Endothelial cell of umbilical vein (primary cell): ENCODE measurements at regions not wholly inside any gene's neighbourhood (a gene's known extent, or its start where the extent isn't known, plus 50 kb on each side); places are given as distances from the start of the nearest gene placed in this dataset.

Source experiments
- BruUV-seq: library from RNA; stranded (reverse); fragments of 400-500 nt; replicated peaks from 2 replicates; lab custom pipeline; 2021; lab: Mats Ljungman, UMichigan
- CTCF ChIA-PET: fragments of 300-600, 350-600 bp; sonication (Branson Sonifier 250); formaldehyde crosslinking; loops from one replicate; lab custom pipeline; 2021; ENCODE audit warnings: antibody characterized with exemption, inconsistent platforms; lab: Charles Lee
- POLR2A ChIA-PET: fragments of 300-600, 350-600 bp; sonication (Branson Sonifier 250); formaldehyde crosslinking; loops from one replicate; lab custom pipeline; 2021; ENCODE audit warnings: antibody characterized with exemption, inconsistent platforms; lab: Charles Lee
- DNase-seq: peaks from one replicate; pipeline ENCODE4 v3.0.0-alpha.2; 2011; ENCODE audit warnings: low read depth, low spot score
- FAIRE-seq: peaks from 2 replicates; lab custom pipeline; 2011; peaks lifted over from hg19 to GRCh38; lab: Jason Lieb, UNC
- H2AFZ ChIP-seq: 2 replicates; pipeline ENCODE4 v1.6.0; 2012; ENCODE audit warnings: low read depth, low read length, control low read depth, inconsistent platforms
- H3K27ac ChIP-seq: 2 replicates; pipeline ENCODE4 v1.5.1; 2011; ENCODE audit warnings: low read depth, mild to moderate bottlenecking, control low read depth, low read length, moderate library complexity; ENCODE audit not compliant: insufficient read depth
- H3K27me3 ChIP-seq, 2 experiments: 2 replicates each; pipeline versions ENCODE4 v1.6.0 to v1.6.1; 2011; ENCODE audit warnings: low read length in 2 of 2, mixed read lengths in 1 of 2; ENCODE audit not compliant: control insufficient read depth in 2 of 2, insufficient read depth in 2 of 2
- H3K36me3 ChIP-seq, 2 experiments: 2 replicates in 1 of 2; 3 replicates in 1 of 2; pipeline ENCODE4 v1.5.1; 2011; ENCODE audit warnings: low read length in 2 of 2, mild to moderate bottlenecking in 1 of 2, moderate library complexity in 1 of 2; ENCODE audit not compliant: control insufficient read depth in 2 of 2, insufficient read depth in 2 of 2; ENCODE audit errors: extremely low read depth in 1 of 2
- H3K4me1 ChIP-seq: 3 replicates; pipeline ENCODE4 v1.5.1; 2011; ENCODE audit warnings: mild to moderate bottlenecking, low read length; ENCODE audit not compliant: control insufficient read depth, insufficient read depth; ENCODE audit errors: extremely low read depth
- H3K4me2 ChIP-seq: 2 replicates; pipeline ENCODE4 v1.6.1; 2011; ENCODE audit warnings: low read length, control low read depth, mixed read lengths; ENCODE audit not compliant: insufficient read depth
- H3K4me3 ChIP-seq, 3 experiments: fragments of 200-600 bp in 1 of 3; sonication (generic), shearing (Covaris generic) in 1 of 3; replicated peaks in 1 of 3; 2 replicates each; pipeline ENCODE4 v1.5.1; 2011 to 2016; ENCODE audit warnings: control low read depth in 3 of 3, low read length in 3 of 3, mild to moderate bottlenecking in 2 of 3, inconsistent platforms in 1 of 3, low read depth in 1 of 3, moderate library complexity in 1 of 3; ENCODE audit not compliant: insufficient read depth in 1 of 3
- H3K79me2 ChIP-seq: 2 replicates; pipeline ENCODE4 v1.6.0; 2012; ENCODE audit warnings: low read length, inconsistent platforms; ENCODE audit not compliant: control insufficient read depth, insufficient read depth
- H3K9ac ChIP-seq: replicated peaks from 2 replicates; pipeline ENCODE3; 2011; ENCODE audit warnings: low read length, control low read depth; ENCODE audit not compliant: insufficient read depth; ENCODE audit errors: extremely low read depth
- H3K9me1 ChIP-seq: replicated peaks from 3 replicates; pipeline ENCODE4 v1.6.0; 2011; ENCODE audit warnings: mild to moderate bottlenecking, low read length; ENCODE audit not compliant: control insufficient read depth, insufficient read depth; ENCODE audit errors: extremely low read depth
- H3K9me3 ChIP-seq: replicated peaks from 2 replicates; pipeline ENCODE4 v1.5.1; 2012; ENCODE audit warnings: low read length, inconsistent platforms; ENCODE audit not compliant: control insufficient read depth, insufficient read depth
- H4K20me1 ChIP-seq: replicated peaks from 2 replicates; pipeline ENCODE3; 2011; ENCODE audit warnings: mild to moderate bottlenecking, low read length; ENCODE audit not compliant: control insufficient read depth, insufficient read depth; ENCODE audit errors: extremely low read depth
- EZH2 ChIP-seq: IDR thresholded peaks from 2 replicates; pipeline ENCODE4 v1.6.1; 2012; ENCODE audit warnings: borderline replicate concordance, low read depth, mild to moderate bottlenecking, moderate library complexity, low read length, inconsistent platforms; ENCODE audit not compliant: severe bottlenecking
- FOS ChIP-seq: IDR thresholded peaks from 2 replicates; pipeline ENCODE4 v1.6.1; 2011; ENCODE audit warnings: mild to moderate bottlenecking, low read length, moderate library complexity, borderline replicate concordance; ENCODE audit not compliant: insufficient read depth
- GATA2 ChIP-seq: IDR thresholded peaks from 2 replicates; pipeline ENCODE4 v1.7.0; 2011; ENCODE audit warnings: low read depth, mild to moderate bottlenecking, moderate library complexity, mixed read lengths, low read length; ENCODE audit not compliant: insufficient read length, insufficient read depth
- JUN ChIP-seq: IDR thresholded peaks from 2 replicates; pipeline ENCODE4 v1.6.1; 2011; ENCODE audit warnings: borderline replicate concordance, low read depth; ENCODE audit not compliant: insufficient read length, insufficient read depth
- MYC ChIP-seq: IDR thresholded peaks from one replicate; pipeline ENCODE4 v1.6.1; 2011; ENCODE audit warnings: mild to moderate bottlenecking, low read depth, low read length
- POLR2A ChIP-seq: IDR thresholded peaks from 2 replicates; pipeline ENCODE4 v1.6.1; 2012; ENCODE audit warnings: low read depth, mild to moderate bottlenecking, control low read depth, low read length
- POLR2AphosphoS5 ChIP-seq: IDR thresholded peaks from 2 replicates; pipeline ENCODE4 v1.6.1; 2012; ENCODE audit warnings: low read depth, mild to moderate bottlenecking, control low read depth, low read length, moderate library complexity; ENCODE audit not compliant: insufficient read depth
- dilution Hi-C: fragments of 300-500 bp; cut with MboI; formaldehyde crosslinking; loops from one replicate; pipeline ENCODE4 v1.15.0; 2019; ENCODE audit warnings: low sequenced_read_pairs; ENCODE audit not compliant: extremely low pct_ligation_motif_present
- intact Hi-C: fragments of 100-400 bp; cut with micrococcal nuclease; formaldehyde crosslinking; loops from one replicate; pipeline ENCODE4 v1.10.0; 2022
- TF ChIP-seq, protein P1 (sequence below), 2 donors: IDR thresholded peaks; 1 replicate in 1 of 2; 2 replicates in 1 of 2; pipeline ENCODE4 v1.5.1; 2011; ENCODE audit warnings: low read length in 2 of 2, mild to moderate bottlenecking in 2 of 2, moderate library complexity in 2 of 2, control low read depth in 1 of 2, inconsistent platforms in 1 of 2, low read depth in 1 of 2; ENCODE audit not compliant: insufficient read depth in 1 of 2; ENCODE audit errors: extremely low read depth in 1 of 2
- TF ChIP-seq, protein P2 (sequence below): IDR thresholded peaks from 2 replicates; pipeline ENCODE4 v1.6.1; 2011; ENCODE audit not compliant: insufficient read depth, insufficient read length

DNA sequence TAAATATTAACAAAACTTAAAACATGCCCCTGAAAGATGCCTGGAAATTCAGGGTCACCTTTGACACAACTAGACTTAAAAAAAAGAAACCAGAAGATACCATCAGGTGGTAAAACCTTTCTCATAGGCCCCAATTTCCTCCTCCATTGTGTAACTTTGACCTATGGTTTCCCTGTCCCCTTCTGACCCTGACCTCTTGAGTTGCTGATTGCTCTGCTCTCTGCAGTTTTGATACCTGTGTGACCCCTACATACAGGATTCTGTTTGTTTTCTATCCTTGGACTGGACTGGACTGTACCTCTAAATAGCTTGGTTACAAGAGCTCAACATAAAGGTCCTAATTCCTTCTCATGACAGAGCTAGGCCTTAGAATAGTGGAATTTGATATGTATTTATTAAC lies 220.6 kb downstream of the ZIC4 start:
- Histone ChIP-seq H3K27me3 (no peaks in the 10 kb centered on the region), H3K36me3 (no peaks in the 10 kb centered on the region), H3K9me1 (no peaks in the 10 kb centered on the region), H3K4me3 (no peak overlapping the region), H3K9me3 (no peaks in the 10 kb centered on the region), H4K20me1 (no peaks in the 10 kb centered on the region), H3K79me2 (no peaks in the 10 kb centered on the region), H3K4me1 (no peaks in the 10 kb centered on the region), H2AFZ (no peak overlapping the region), H3K4me2 (no peak overlapping the region), H3K27ac (no peak overlapping the region), H3K9ac (no peak overlapping the region)
- DNase-seq (no peak), FAIRE-seq (no peak)
- CTCF ChIA-PET, result no interaction called here
- POLR2A ChIA-PET, result no interaction called here
- dilution Hi-C loops (no loop called here), intact Hi-C loops (no loop called here)
- no TSS peak for BruUV-seq
- TF ChIP-seq POLR2A (no peak), EZH2 (no peak), FOS (no peak), JUN (no peak), POLR2AphosphoS5 (no peak), GATA2 (no peak), MYC (no peak)
- TF ChIP-seq, protein P1, sequence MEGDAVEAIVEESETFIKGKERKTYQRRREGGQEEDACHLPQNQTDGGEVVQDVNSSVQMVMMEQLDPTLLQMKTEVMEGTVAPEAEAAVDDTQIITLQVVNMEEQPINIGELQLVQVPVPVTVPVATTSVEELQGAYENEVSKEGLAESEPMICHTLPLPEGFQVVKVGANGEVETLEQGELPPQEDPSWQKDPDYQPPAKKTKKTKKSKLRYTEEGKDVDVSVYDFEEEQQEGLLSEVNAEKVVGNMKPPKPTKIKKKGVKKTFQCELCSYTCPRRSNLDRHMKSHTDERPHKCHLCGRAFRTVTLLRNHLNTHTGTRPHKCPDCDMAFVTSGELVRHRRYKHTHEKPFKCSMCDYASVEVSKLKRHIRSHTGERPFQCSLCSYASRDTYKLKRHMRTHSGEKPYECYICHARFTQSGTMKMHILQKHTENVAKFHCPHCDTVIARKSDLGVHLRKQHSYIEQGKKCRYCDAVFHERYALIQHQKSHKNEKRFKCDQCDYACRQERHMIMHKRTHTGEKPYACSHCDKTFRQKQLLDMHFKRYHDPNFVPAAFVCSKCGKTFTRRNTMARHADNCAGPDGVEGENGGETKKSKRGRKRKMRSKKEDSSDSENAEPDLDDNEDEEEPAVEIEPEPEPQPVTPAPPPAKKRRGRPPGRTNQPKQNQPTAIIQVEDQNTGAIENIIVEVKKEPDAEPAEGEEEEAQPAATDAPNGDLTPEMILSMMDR (IDR thresholded peaks at IDR 0.05; ENCODE audit: extremely low read depth in 1 of 2, insufficient read depth in 1 of 2, low read depth in 1 of 2, low read length in 2 of 2), result no peak
- TF ChIP-seq, protein P2, sequence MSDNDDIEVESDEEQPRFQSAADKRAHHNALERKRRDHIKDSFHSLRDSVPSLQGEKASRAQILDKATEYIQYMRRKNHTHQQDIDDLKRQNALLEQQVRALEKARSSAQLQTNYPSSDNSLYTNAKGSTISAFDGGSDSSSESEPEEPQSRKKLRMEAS, result no peak
